GM21367 (cell line): ENCODE measurements at regions not wholly inside any gene's neighbourhood (a gene's known extent, or its start where the extent isn't known, plus 50 kb on each side); places are given as distances from the start of the nearest gene placed in this dataset.

Experiments
- ATAC-seq: cut with Tn5 transposase; IDR thresholded peaks from one replicate; pipeline ENCODE4 v1.9.1; 2021; ENCODE audit not compliant: unreplicated experiment

DNA sequence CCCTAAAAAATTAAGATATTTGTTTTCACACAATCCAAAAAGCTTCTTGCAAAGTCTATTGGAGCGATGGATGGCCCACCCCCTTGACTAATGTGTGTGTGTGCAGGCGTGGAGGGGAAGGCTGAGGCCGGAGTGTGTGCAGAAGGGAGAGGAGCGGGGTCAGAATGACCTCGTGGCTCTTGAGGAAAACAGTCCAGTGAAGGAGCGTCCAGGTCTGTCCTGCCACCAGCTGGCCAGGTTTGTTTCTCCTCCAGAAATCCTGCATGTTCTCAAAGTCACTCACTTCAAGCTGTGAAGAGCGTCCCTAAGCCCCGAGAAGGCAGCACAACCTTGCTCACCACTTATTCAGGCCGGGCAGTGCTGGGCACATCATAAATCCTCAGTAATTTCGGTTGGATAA is 69.5 kb upstream of the SSX2IP start:
- ATAC-seq, result no peak

DNA sequence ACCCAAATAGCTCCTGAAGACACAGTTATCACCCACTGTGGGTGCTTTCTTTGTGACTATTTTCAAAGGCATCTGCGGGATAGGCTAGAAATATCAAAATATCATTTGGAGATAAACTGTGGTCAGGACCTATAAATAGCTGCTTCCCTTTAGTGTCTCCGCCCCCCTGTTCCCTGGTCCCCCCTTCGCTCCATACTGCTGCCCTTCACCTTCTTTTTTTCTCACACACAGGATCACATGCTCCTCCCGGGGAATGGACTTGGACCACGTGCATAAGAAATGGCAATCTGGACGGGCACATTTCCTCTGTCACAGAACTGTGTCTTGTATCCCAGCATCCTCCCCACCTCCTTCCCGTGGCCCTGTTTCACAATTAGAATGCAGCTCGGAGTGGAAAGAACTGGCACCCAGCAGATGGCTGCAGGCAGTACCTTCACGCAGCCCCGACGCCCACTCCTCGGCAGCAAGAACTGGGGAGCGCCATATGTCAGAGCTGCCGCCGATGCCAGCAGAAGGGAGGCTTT is 68.8 kb upstream of the SSX2IP start:
- no peak for ATAC-seq

DNA sequence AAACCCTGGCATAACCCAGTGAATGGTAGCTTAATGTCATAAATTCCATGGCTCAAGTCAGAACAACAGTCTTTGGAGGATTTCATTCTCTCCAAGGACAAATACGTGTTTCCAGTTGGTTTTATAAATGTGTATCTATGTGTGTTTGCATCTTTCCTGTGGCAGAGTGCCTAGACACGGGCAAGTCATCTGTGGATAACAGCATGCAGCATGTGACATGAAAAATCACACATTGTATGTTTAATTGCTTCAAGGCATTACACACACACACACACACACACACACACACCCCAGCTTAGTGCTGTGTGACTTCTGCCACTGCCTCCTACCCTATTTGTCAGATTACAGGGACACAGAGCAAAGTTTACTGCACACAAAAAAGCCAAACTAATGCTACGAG is 68.2 kb upstream of the SSX2IP start:
- no peak for ATAC-seq

DNA sequence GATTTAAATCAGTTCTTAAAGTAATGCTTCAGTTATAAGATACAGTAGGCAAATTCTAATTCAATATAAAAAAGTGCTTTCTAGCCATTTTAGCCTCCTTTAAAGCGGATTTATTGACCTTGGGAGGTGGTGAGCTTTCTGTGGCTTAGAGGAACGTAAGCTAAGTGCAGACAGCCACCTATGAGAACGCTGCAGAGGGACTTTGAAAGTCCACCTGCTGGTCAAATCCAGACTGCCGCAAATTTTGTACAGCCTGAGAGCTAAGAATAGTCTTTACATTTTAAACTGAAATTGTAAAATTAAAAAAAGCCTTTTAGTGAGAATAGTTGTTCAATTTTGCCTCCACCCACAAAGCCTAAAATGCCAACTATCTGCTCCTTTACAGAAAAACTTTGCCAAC is 67.0 kb upstream of the SSX2IP start:
- ATAC-seq, result no peak

DNA sequence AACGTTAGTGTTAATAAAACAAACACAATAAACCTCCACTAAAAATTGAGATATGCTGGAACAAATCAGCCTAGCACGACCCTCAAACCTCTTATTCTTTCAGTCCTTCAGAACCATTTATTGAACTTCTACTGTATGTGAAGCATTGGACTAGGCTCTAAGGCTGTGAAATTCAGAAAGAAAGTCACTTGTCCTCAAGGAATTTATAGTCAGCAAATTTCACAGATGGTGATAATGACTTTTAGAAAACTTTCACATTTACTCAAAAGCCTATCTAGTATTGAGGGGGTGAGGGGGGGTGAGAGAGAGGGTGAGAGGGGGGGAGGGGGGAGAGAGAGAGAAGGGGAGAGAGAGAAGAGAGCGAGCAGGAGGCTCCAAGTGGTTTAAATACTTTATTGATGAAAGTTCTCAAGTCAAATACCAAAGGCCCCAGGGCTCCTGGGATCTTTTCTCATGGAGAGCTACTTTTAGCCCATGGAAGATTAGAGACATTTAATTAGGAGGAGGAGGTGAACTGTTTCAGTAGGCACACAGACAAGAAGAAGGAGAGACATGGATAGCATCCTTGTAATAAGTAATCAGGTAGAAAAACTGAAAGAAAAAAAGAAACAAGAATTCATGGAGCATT is 66.3 kb upstream of the SSX2IP start:
- no peak for ATAC-seq

DNA sequence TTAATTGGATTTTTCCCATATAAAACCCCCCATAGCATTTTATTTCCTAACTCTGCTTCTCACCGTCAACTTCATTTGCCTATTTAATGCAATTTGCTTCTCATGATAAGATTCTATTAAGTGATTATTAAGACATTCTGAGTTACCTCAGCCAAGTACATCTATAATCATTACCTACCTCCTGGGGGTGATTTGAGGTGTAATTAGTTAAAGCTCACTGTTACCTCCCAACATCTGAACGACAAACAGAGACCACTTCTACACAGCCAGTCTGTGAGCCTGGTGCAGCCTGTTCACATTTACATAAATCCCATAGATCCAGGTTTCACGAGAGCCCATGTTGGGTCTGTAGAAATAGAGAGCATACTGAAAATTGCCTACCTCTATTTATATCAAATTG is 65.7 kb upstream of the SSX2IP start:
- no peak for ATAC-seq

DNA sequence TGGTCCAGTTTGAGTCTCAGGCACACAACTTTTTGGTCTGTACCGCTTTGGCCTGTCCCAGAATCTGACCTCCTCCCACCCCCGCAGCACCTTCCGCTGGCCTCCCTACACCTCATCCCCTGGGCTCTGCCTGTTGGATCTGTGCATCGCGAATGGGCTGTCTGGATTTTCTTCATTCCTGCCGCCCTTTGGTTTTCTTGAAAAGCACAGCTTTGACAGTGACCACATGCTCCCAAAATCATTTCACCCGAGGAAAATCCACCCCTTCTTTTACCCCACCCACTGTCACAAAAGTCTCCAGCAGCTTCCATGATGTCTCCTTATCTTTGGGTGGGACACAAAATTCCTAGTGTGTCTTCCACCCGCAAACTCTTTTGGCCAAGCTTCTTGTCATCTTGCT is 65.0 kb upstream of the SSX2IP start:
- no peak for ATAC-seq

DNA sequence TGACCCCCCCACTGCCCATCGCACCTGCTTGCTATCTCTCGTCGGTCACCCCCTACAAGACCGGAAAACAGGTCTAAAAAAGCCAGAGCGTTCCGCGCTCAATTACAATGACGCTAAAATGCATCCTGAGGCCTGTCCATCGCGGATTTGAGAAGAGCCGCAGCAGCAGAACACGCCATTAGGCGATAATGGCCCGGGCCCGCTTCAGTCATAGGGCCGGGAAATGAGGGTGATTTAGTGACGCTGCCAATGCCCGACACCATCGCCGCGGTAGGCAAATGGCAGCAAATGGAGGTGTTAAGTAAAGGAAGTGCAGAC is 64.1 kb upstream of the SSX2IP start:
- no peak for ATAC-seq

DNA sequence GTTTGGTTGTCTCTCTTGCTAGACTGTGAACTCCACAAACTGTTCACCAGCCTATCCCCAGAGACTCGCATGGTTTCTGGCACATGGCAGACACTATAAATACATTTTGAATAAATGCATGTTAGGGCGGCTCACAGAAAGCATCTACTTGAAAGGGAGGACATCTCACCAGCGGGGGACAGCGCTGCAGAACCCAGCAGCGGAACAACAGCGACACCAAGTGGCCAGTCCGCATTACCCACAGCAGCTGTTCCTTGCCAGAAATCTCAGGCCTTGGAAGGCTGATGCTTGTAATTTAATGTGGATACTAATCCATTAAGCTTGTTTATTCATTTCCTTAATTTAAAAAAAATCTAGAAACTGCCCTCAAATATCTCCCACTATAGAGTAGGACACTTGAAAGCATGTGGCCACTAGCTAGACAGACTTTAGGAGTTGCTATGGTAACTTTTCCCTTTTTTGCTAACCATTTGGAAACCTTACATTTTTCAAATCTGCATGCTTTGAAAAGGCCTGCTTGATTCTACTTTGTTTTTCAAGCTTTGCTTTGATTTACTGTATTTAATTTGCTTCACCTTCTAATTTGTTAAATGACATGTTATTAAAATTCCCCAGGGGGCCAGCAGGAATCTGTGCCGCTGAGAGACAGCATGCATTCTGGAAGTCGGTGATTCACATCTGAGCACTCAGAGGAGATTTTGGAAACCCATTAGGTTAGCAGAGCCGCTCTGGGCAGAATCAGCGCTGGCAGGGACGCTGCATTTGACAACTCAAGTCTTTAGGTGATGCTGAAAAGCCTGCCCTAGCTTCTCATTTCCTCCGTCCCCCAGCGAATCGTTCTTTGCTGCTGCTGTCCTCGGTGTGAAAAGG is 63.5 kb upstream of the SSX2IP start:
- ATAC-seq, result peak; percentile 77

DNA sequence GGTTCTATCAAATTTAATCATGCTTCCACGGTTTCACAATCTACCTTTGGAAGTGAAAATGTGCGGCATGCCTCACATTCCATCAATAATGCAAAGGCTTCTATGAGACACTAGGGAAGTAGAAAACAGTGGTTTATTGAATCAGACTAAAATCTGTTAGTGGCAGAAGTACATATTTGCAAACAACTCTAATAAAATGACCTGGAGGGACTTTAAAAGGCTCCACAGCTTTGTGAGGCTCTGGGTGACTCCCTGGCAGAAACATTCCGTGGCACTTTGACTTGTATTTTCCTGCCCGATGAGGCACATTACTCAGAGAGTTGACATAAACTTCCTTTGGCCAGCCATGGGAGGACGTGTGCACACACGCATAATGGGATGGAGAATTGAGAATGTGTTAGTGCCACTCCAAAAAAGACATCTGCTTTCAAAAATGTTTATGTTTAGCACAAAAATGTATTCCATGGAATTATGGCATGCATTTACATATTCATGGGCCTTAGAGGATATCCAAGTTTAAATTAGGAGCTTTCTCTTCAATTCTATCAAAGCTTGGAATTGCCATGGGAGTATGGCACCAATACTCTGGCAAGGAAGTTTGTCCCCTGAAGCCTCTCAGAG is 60.0 kb upstream of the SSX2IP start:
- no peak for ATAC-seq

DNA sequence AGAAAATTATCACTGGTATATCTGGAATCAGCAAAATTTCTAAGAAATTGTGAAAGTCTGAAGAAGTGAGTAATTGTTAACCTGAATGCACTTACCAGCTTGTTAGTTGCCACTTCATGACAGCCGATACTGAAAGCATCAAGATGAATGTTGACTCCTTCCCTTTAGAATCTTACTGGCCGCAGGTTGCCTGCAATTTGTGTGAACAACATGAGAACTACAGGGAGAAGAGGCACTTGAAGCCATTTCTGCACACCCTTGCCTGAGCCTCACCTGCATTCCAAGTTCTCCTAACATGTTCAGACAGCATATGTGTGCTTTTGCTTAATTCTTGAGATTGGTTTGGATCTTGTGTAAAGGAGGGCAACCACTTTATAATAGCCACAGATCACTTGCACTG is 59.2 kb upstream of the SSX2IP start:
- ATAC-seq, result no peak

DNA sequence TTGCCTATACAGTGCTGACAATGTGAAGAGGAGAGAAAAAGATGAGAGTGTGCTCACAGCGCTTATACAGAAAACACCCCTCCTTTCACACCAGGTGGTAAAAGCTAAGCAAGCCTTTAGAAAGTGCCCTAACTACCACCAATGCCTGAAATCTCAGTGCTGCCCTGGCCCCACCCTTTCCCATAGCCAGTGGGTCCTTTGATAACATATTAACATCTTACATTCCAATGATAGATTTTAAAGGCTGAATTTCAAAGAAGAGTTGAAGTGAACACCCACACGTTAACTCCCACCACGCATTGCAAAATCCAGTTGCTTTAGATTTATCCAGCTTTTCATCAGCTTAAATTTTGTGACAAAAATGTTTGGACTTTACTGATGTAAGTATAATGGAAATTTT is 58.1 kb upstream of the SSX2IP start:
- no peak for ATAC-seq

DNA sequence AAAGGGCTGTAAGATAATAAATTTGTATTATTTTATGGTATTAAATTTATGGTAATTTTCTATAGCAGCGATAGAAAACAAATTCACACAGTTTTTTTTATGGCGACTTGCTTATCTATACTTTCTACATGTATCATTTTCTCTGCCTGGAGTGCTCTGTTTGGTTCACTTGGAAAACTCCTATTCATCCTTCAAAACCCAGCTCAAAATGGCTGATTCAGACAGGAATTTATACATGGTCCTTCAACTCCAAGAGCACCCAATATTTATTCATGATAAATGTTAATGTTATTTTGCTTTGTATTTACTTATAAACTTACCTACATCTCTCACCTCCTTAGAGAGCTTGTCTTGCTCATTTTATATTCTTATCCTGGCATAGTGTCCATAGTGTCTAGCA is 55.6 kb upstream of the SSX2IP start:
- no peak for ATAC-seq

DNA sequence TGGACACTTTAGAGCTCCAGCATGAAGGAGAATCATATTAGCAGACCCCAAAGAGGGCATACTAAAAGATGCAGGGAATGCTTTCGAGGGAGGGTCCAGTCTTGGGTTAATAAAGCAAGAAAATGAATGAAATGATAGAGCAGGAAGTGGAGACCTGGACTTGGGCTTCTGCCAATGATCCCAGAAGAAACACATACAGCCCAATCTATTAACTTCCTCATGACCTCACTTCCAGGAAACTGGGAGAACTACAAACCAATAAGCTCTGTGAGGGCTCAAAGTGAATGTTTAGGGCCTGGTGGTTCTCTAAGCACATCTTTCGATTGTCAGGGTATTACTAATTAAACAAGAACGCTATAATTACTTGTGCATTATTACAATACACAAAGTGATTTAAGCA is 53.6 kb upstream of the SSX2IP start:
- ATAC-seq, result no peak

DNA sequence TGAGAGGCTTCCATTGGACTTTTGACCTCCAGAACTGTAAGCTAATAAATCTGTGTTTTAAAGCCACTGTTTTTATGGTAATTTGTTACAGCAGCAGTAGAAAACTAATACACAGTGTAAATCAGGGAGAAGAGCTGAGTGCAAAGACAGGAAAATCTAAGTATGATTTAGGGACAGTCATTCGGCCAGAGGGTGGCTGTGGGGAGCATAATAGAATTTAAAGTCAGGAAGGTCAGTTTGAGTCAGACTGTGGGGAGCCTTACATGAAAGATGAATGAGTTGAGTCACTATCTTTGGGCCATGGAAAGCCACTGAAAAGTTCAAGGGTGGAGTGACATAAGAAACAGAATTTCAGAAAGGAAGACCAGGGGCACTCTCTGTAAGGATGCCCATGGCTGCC is 52.4 kb upstream of the SSX2IP start:
- no peak for ATAC-seq

DNA sequence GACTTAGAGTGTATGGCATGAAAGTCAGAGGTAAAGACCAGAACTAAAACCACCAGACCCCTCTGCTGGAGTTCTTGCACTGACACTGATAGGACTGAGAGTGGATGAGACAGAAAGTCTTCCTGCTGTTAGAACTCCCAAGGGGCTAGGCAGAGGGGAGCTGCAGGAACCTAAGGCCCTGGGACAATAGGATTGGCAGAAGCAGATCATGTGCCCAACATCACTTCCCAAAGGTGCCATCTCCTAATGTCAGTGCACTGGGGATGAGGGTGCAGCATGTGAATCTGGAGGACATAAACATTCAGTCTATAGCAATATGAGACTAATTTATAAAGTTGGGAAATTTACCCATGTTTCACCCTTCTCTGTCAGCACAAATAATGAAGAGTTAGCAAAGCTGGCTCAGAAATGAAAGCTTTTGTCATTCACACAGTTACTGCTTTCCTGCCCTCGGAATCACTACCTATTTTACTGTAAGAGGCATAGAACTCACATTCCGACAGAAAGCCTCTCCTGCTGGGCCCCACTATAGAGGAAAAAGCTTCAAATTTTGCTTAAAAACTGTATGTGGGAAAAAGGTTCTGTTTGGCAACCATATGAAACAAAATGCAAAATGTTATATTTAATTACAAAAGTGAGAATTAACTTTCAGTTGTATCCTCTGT is 49.9 kb upstream of the SSX2IP start:
- no peak for ATAC-seq
